ENCODE measurements at regions not wholly inside any gene's neighbourhood (a gene's known extent, or its start where the extent isn't known, plus 50 kb on each side); places are given as distances from the start of the nearest gene placed in this dataset.

DNA sequence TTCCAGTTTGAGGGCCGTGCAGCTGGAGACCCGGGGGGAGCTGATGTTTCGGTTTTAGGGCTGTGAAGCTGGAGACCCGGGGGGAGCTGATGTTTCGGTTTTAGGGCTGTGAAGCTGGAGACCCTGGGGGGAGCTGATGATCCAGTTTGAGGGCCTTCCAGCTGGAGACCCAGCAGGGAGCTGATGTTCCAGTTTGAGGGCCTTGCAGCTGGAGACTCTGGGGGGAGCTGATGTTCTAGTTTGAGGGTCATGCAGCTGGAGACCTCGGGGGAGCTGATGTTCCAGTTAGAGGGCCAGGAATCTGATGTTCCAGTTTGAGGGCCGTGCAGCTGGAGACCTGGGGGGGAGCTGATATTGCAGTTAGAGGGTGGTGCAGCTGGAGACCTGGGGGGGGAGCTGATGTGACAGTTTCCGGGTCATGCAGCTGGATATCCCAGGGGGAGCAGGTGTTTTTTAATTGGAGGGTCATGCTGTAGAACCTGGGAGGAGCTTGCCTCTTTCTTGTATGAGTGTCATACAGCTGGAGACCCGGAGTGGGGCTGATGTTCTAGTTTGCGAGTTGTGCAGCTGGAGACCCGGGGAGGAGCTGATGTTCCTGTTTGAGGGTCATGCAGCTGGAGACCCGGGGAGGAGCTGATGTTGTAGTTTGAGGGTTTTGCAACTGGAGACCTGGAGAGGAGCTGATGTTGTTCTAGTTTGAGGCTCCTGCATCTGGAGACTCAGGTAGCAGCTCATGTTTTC lies 153.2 kb downstream of the RTP5 start:
- Histone ChIP-seq H3K36me3 (no peaks in the 10 kb centered on the region), H3K27ac (no peak overlapping the region), H3K9me3 (ENCODE audit: severe bottlenecking) (no peaks in the 10 kb centered on the region), H3K4me3 (ENCODE audit: low read depth, low read length) (no peak overlapping the region), H3K27me3 (ENCODE audit: insufficient read depth, low read depth, severe bottlenecking) (no peaks in the 10 kb centered on the region)
- TF ChIP-seq, protein P1, sequence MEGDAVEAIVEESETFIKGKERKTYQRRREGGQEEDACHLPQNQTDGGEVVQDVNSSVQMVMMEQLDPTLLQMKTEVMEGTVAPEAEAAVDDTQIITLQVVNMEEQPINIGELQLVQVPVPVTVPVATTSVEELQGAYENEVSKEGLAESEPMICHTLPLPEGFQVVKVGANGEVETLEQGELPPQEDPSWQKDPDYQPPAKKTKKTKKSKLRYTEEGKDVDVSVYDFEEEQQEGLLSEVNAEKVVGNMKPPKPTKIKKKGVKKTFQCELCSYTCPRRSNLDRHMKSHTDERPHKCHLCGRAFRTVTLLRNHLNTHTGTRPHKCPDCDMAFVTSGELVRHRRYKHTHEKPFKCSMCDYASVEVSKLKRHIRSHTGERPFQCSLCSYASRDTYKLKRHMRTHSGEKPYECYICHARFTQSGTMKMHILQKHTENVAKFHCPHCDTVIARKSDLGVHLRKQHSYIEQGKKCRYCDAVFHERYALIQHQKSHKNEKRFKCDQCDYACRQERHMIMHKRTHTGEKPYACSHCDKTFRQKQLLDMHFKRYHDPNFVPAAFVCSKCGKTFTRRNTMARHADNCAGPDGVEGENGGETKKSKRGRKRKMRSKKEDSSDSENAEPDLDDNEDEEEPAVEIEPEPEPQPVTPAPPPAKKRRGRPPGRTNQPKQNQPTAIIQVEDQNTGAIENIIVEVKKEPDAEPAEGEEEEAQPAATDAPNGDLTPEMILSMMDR (IDR thresholded peaks at IDR 0.05; ENCODE audit: low read depth, low read length) = no peak
- DNase-seq = peak; percentile 3

DNA sequence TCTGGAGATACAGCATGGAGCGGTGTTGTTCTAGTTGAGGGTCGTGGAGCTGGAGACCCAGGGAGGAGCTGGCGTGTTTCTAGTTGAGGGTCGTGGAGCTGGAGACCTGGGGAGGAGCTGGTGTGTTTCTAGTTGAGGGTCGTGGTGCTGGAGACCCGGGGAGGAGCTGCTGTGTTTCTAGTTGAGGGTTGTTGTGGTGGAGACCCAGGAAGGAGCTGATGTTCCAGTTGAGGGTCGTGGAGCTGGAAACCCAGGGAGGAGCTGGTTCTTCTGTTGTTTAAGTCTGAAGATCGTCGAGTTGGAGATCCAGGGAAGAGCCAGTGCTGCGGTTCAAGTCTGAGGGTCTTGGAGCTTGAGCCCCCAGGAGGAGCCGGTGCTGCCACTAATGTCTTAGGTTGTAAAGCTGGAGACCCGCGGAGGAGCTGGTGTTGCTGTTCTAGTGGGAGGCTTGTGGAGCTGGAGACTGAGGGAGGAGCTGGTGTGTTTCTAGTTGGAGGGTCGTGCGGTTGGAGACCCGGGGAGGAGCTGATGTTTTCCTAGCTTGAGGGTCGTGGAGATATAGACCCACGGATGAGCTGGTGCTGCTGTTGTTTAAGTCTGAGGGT lies 155.3 kb downstream of the RTP5 start:
- no peak overlapping the region for H3K4me3 ChIP-seq (ENCODE audit: low read depth, low read length)

DNA sequence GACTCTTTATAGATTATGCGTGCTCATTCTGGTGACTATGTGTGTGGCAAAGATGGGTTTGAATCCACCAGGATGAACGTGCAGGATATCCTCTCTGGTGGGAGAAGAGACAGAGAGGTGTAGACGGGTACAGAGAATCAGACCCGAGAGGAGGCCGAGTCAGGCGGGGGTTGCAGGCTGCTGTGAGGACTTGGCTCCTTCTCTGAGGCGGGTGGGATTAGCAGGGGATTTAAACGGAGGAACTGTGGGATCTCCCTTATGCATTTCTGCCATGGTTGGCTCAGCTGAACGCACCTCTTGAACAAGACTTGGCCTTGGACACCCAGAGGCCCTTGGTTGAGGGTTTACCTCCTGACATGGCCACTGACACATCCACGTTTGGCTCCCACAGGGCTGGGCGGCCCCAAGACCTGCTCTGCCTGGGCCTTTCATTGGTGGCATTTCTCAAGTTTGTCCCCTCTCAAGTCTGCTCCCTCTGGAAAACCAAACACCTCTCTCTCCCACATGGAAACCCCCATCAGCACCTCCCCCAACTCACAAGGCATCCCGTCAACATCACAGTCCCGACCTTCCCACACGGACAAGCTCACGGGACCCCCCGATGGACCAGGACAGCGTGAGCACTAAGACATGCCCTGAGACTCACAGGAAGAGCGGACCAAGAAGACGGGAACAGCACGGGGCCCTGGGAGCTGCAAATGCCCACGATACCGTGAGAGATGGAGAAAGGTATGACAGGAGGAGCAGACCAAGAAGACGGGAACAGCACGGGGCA lies 158.3 kb downstream of the RTP5 start:
- peak; percentile 48 for DNase-seq
- H3K27me3 ChIP-seq (ENCODE audit: insufficient read depth, low read depth, severe bottlenecking) = no peaks in the 10 kb centered on the region
- TF ChIP-seq, protein P1 (IDR thresholded peaks at IDR 0.05; ENCODE audit: low read depth, low read length) = no peak
- H3K36me3 ChIP-seq = no peaks in the 10 kb centered on the region
- no peak overlapping the region for H3K4me3 ChIP-seq (ENCODE audit: low read depth, low read length)
- no peak overlapping the region for H3K27ac ChIP-seq
- H3K9me3 ChIP-seq (ENCODE audit: severe bottlenecking) = no peaks in the 10 kb centered on the region

More for the DNA sequence above, 155.3 kb downstream of the RTP5 start:
- Histone ChIP-seq H3K9me3 (ENCODE audit: severe bottlenecking) (no peaks in the 10 kb centered on the region), H3K36me3 (no peaks in the 10 kb centered on the region), H3K27me3 (ENCODE audit: insufficient read depth, low read depth, severe bottlenecking) (no peaks in the 10 kb centered on the region), H3K27ac (no peak overlapping the region)
- DNase-seq = no peak
- TF ChIP-seq, protein P1 (IDR thresholded peaks at IDR 0.05; ENCODE audit: low read depth, low read length) = no peak

DNA sequence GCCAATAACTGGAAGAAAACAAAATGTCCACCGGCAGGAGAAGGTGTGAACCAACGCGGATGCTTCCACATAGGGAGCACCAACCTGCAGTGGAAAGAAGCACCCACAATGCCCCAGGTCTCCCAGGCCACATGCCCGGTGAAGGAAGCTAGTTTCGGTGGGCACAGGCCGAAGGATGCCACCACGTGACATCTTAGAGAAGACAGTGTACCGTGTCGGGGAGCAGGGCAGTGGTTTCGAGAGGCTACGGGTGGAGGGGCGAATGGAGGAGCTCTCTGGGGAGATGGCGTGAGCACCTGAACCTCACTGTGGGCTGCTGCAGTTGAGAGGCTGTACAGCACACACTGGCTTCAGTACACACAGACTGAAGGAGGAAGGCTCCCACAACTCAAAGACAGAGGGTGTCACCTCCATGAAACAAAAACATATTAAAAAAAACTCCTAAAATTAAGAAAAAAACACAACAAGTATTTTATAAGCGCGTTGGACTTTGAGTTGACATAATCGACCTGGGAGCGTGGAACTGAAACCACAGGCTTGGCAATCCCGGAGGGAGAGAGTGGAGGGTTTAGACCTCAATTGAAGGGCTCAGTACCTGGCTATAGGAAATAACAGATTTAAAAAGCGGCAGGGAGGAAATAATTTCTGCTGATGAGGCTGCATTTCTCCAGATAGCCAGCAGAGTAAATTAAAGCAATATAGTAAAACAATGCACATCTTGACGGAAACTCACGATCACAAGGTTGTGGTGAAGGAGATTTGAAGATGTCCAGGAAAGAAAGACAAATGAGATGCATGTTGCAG lies 160.1 kb downstream of the RTP5 start:
- Histone ChIP-seq H3K9me3 (ENCODE audit: severe bottlenecking) (no peaks in the 10 kb centered on the region), H3K27ac (no peak overlapping the region), H3K27me3 (ENCODE audit: insufficient read depth, low read depth, severe bottlenecking) (no peaks in the 10 kb centered on the region), H3K4me3 (ENCODE audit: low read depth, low read length) (no peak overlapping the region), H3K36me3 (no peaks in the 10 kb centered on the region)
- TF ChIP-seq, protein P1 (IDR thresholded peaks at IDR 0.05; ENCODE audit: low read depth, low read length) = no peak
- no peak for DNase-seq

DNA sequence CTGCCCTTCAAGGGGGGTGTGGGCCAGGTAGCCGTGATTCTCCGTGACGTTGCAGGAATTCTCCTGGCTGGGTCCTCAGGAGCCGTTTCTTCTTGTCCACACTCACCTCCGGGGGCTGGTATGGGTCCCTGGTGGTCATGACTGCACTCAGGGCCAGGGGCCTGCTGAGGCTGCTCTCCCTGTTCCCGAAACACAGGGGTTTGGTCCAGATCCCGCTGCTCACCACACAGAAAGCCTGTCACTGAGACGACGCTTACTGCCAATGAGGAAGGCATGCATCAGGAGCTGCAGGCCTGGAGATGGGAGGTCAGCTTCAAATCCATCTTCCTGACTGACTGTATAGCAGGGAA lies 160.7 kb downstream of the RTP5 start:
- Histone ChIP-seq H3K9me3 (ENCODE audit: severe bottlenecking) (no peaks in the 10 kb centered on the region), H3K27ac (no peak overlapping the region), H3K27me3 (ENCODE audit: insufficient read depth, low read depth, severe bottlenecking) (no peaks in the 10 kb centered on the region), H3K36me3 (no peaks in the 10 kb centered on the region), H3K4me3 (ENCODE audit: low read depth, low read length) (no peak overlapping the region)
- DNase-seq = no peak
- TF ChIP-seq, protein P1 (IDR thresholded peaks at IDR 0.05; ENCODE audit: low read depth, low read length) = no peak

All from WERI-Rb-1 (cell line).